BJ (cell line): ENCODE measurements at regions not wholly inside any gene's neighbourhood (a gene's known extent, or its start where the extent isn't known, plus 50 kb on each side); places are given as distances from the start of the nearest gene placed in this dataset.

Experiments
- CTCF ChIA-PET: fragments of 350-600 bp; formaldehyde crosslinking; extraction: SDS; loops from one replicate; lab custom pipeline; 2021; ENCODE audit warnings: antibody characterized with exemption, inconsistent platforms; lab: Yijun Ruan, JAX
- POLR2A ChIA-PET: fragments of 300-600 bp; sonication (Branson Sonifier 250); formaldehyde crosslinking; extraction: SDS; loops from one replicate; lab custom pipeline; 2021; ENCODE audit warnings: antibody characterized with exemption; lab: Charles Lee
- DNase-seq: peaks from one replicate; pipeline ENCODE4 v3.0.0-alpha.2; 2011; ENCODE audit warnings: low read depth
- H3K27me3 ChIP-seq: 2 replicates; pipeline ENCODE4 v1.6.0; 2011; ENCODE audit warnings: low read length; ENCODE audit not compliant: control insufficient read depth, insufficient read depth
- H3K36me3 ChIP-seq: 2 replicates; pipeline ENCODE4 v1.5.1; 2011; ENCODE audit warnings: low read length; ENCODE audit not compliant: control insufficient read depth, insufficient read depth
- H3K4me3 ChIP-seq: 2 replicates; pipeline ENCODE4 v1.5.1; 2011; ENCODE audit warnings: low read depth, mild to moderate bottlenecking, control low read depth, low read length
- TF ChIP-seq, protein P1 (sequence below): IDR thresholded peaks from 2 replicates; pipeline ENCODE4 v1.5.1; 2011; ENCODE audit warnings: low read depth, mild to moderate bottlenecking, control low read depth, inconsistent platforms, low read length, moderate library complexity; ENCODE audit not compliant: insufficient read depth

DNA sequence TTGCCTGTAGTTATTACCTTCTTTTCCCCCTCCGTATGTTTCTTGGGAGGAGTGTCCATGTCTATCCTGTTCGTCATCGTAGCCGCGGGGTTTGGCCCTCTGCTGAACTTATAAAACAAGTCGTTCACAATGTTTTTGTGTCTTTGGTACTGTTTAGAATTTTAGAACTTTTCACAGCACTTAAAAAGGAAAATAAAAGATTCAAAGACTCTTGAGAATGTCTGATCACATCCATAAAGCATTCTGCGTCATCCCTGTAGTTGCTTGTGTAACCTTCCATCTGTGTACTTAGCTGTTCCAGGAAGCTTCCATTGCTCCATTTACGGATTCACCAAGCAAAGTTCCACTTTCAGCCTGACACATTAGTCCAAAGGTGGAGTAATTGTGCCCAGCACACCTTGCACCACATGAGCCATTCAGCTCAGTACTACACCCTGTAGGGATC lies 677.1 kb upstream of the NR2F2 start:
- peak; percentile 66 for DNase-seq
- POLR2A ChIA-PET: interaction anchor here (0.5 kb wide), 1 partner anchor 208 kb away, joined by 3 read pairs; no protein-coding TSS in a partner anchor
- Histone ChIP-seq H3K4me3 (no peak overlapping the region), H3K36me3 (no peaks in the 10 kb centered on the region), H3K27me3 (no peaks in the 10 kb centered on the region)
- TF ChIP-seq, protein P1, sequence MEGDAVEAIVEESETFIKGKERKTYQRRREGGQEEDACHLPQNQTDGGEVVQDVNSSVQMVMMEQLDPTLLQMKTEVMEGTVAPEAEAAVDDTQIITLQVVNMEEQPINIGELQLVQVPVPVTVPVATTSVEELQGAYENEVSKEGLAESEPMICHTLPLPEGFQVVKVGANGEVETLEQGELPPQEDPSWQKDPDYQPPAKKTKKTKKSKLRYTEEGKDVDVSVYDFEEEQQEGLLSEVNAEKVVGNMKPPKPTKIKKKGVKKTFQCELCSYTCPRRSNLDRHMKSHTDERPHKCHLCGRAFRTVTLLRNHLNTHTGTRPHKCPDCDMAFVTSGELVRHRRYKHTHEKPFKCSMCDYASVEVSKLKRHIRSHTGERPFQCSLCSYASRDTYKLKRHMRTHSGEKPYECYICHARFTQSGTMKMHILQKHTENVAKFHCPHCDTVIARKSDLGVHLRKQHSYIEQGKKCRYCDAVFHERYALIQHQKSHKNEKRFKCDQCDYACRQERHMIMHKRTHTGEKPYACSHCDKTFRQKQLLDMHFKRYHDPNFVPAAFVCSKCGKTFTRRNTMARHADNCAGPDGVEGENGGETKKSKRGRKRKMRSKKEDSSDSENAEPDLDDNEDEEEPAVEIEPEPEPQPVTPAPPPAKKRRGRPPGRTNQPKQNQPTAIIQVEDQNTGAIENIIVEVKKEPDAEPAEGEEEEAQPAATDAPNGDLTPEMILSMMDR: no peak
- CTCF ChIA-PET: interaction anchor here (1.5 kb wide), 1 partner anchor 390 kb away, joined by 4 read pairs; no protein-coding TSS in a partner anchor

DNA sequence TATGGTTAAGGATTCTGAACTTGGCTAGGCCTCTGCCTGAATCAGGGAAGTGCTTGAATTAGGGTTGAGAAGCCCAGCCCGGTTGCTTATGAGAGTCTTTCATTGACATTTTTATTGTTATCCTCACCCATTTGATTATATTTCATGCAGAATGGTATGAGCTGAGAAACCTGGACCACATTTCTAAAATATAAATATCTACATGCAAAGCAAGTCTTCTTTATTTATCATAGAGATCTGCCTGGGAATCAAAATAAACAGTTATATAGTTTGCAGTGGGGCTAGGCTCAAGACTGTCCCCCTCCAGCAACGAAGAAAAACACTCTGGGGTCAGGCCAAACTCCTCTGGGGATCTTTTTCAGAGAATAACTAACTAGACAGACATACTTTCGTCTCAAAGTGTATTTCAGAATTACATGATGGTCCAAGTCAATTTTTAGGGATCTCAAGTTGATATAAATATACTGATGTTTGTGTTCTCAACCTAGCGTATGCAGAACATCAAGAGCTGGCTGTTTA lies 675.4 kb upstream of the NR2F2 start:
- no peak for DNase-seq
- TF ChIP-seq, protein P1: no peak
- no peaks in the 10 kb centered on the region for H3K27me3 ChIP-seq
- POLR2A ChIA-PET: interaction anchor here (0.5 kb wide), 1 partner anchor 47 kb away, joined by 5 read pairs; no protein-coding TSS in a partner anchor
- no peaks in the 10 kb centered on the region for H3K36me3 ChIP-seq
- no peak overlapping the region for H3K4me3 ChIP-seq
- CTCF ChIA-PET: no interaction called here

DNA sequence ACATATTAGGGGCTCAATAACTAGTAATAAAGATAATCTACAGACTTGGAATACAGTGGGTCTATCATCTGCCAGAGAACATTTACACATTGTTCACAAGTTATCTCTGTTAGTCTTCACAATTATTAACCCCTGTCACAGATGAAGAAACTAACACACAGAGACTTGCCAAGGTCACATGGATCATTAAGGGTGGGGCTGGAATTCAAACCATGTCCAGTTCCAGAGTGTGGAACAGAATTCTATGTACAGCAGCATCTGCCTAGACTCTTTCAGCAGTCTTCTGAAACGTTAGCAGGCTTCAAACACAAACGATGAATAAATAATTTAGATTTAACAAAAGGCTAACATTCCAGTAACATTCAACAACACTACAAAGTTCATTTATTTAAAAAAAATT lies 673.9 kb upstream of the NR2F2 start:
- Histone ChIP-seq H3K27me3 (no peaks in the 10 kb centered on the region), H3K4me3 (no peak overlapping the region), H3K36me3 (no peaks in the 10 kb centered on the region)
- POLR2A ChIA-PET: no interaction called here
- TF ChIP-seq, protein P1: no peak
- DNase-seq: no peak
- CTCF ChIA-PET: no interaction called here

DNA sequence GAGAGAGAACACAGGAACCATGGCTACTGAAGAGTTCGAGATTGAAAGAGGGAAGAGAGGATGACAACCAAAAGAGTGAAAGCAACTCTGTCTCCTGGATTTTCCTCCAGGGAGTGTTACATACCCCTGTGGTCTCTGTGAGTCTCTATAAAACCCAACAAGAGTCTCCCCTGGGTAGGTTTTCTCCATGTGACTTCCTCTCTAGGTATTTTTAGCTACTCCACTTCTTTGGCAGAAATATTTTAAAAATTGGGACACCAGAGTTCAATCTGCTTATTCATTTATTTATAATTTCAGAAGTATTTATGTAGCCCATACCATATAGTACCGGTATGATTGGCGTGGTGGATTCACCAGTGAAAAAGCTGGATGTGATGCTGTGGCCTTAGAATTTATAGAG lies 671.7 kb upstream of the NR2F2 start:
- TF ChIP-seq, protein P1: no peak
- ChIA-PET CTCF (no interaction called here), POLR2A (no interaction called here)
- no peaks in the 10 kb centered on the region for H3K27me3 ChIP-seq
- DNase-seq: no peak
- no peaks in the 10 kb centered on the region for H3K36me3 ChIP-seq
- no peak overlapping the region for H3K4me3 ChIP-seq

DNA sequence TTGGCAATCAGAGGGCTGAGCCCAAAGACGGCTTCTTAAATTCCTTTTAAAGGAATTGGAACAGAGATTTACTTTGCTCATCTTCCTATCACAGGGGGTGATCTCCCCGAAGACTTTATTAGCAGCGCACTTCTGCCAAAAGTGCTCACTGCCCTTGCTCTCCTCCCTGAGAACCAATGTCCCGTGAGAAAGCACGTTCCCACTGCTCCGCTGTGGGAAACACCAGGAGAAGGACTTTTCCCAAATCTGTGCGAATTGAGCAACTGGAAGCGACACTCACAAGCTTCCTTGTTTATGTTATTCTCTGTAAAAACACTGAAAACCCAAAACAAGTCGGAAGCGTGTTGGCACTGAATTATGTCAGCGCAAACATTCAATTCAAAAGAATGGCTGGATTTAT lies 670.8 kb upstream of the NR2F2 start:
- DNase-seq: peak; percentile 42

More for the DNA sequence above, 670.8 kb upstream of the NR2F2 start:
- H3K4me3 ChIP-seq: no peak overlapping the region
- no peaks in the 10 kb centered on the region for H3K27me3 ChIP-seq
- TF ChIP-seq, protein P1: no peak
- H3K36me3 ChIP-seq: no peaks in the 10 kb centered on the region
- ChIA-PET POLR2A (interaction anchor here (0.6 kb wide), 1 partner anchor 8 kb away, joined by 10 read pairs; no protein-coding TSS in a partner anchor), CTCF (no interaction called here)
